Progenitor cell of endocrine pancreas (in vitro differentiated cells): ENCODE measurements at regions not wholly inside any gene's neighbourhood (a gene's known extent, or its start where the extent isn't known, plus 50 kb on each side); places are given as distances from the start of the nearest gene placed in this dataset.

Source experiments
- DNase-seq: peaks from one replicate; pipeline ENCODE4 v3.0.0; 2021; ENCODE audit warnings: low spot score; ENCODE audit not compliant: unreplicated experiment
- H3K27ac Mint-ChIP-seq: 2 replicates; pipeline ENCODE4 v1.8.0; 2021; ENCODE audit warnings: mild to moderate bottlenecking, moderate library complexity, mixed read lengths
- H3K27me3 Mint-ChIP-seq: 2 replicates; pipeline ENCODE4 v1.8.0; 2021; ENCODE audit warnings: mixed read lengths
- H3K36me3 Mint-ChIP-seq: 2 replicates; pipeline ENCODE4 v1.8.0; 2022; ENCODE audit warnings: mixed read lengths; ENCODE audit not compliant: insufficient read depth
- H3K4me1 Mint-ChIP-seq: 2 replicates; pipeline ENCODE4 v1.8.0; 2021; ENCODE audit warnings: low read depth, mixed read lengths
- H3K4me3 Mint-ChIP-seq: 2 replicates; pipeline ENCODE4 v1.8.0; 2021; ENCODE audit warnings: low read depth, mild to moderate bottlenecking, moderate library complexity, mixed read lengths
- H3K9me3 Mint-ChIP-seq: 2 replicates; pipeline ENCODE4 v1.8.0; 2021; ENCODE audit warnings: low read depth, mixed read lengths
- TF ChIP-seq, protein P1 (sequence below): fragments of 200-600 bp; sonication (generic); IDR thresholded peaks from one replicate; pipeline ENCODE4 v1.5.0; 2021; ENCODE audit warnings: antibody characterized with exemption, mild to moderate bottlenecking; ENCODE audit not compliant: unreplicated experiment

DNA sequence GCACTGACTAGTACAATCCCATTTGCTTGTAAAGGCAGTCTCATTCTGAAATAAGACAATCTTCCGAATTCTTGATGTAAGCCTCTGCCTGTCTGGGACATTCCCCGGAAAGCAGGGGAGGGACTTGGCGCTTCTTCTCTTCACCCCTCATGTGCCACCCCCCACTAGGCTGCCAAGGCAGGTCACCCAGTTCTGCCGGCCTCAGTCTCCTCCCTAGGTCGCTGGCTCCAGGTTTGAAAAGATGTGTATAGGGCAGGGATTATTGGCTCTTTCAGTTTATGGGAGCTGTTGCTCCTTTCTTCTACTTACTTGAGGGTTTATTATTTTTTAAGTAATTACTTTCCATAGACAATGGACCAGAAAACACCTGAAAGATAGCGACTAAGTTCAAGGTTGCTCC, 158.1 kb upstream of the RPS6KA2 start:
- Mint-ChIP-seq H3K27me3 (no peaks in the 10 kb centered on the region), H3K4me1 (no peaks in the 10 kb centered on the region), H3K4me3 (no peak overlapping the region), H3K9me3 (no peaks in the 10 kb centered on the region), H3K27ac (no peak overlapping the region), H3K36me3 (no peaks in the 10 kb centered on the region)
- no peak for DNase-seq
- TF ChIP-seq, protein P1, sequence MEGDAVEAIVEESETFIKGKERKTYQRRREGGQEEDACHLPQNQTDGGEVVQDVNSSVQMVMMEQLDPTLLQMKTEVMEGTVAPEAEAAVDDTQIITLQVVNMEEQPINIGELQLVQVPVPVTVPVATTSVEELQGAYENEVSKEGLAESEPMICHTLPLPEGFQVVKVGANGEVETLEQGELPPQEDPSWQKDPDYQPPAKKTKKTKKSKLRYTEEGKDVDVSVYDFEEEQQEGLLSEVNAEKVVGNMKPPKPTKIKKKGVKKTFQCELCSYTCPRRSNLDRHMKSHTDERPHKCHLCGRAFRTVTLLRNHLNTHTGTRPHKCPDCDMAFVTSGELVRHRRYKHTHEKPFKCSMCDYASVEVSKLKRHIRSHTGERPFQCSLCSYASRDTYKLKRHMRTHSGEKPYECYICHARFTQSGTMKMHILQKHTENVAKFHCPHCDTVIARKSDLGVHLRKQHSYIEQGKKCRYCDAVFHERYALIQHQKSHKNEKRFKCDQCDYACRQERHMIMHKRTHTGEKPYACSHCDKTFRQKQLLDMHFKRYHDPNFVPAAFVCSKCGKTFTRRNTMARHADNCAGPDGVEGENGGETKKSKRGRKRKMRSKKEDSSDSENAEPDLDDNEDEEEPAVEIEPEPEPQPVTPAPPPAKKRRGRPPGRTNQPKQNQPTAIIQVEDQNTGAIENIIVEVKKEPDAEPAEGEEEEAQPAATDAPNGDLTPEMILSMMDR = no peak

DNA sequence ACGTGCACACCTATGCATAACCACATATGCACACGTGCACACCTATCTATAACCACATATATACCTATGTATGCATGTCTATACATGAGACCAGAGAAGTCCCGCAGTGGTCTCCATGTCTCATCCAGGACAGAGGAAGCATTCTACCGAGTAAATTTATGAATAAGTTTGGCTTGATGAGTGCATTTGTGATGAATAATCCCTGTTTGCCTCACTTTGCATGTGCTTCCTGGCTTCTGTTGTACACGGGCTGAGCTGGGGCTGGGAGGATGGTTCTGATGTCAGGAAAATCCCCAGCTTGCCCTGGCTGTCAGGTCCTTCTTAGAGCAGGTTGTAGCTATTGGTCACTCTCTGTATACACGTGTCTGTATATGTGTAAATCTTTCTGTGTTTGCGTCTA, 157.6 kb upstream of the RPS6KA2 start:
- Mint-ChIP-seq H3K27ac (no peak overlapping the region), H3K9me3 (no peaks in the 10 kb centered on the region), H3K4me1 (no peaks in the 10 kb centered on the region), H3K27me3 (no peaks in the 10 kb centered on the region), H3K4me3 (no peak overlapping the region), H3K36me3 (no peaks in the 10 kb centered on the region)
- DNase-seq = no peak
- TF ChIP-seq, protein P1 = no peak

DNA sequence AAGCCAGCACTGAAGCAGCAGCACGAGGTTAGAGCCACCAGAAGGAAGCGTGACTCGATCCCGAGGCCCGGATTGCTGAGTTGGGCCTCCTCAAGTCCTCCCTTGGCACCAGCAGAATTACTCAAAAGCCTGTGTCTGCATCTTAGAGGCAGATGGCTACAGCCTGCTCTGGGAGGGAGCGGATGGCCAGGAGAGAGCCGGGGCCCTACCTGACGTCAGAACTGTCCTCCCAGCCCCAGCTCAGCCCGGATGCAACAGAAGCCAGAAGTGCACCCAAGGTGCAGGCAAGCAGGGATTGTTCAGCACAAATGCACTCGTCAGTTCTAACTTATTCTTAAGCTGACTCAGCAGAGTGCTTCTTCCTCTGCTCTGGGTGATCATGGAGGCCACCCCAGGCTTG, 155.5 kb upstream of the RPS6KA2 start:
- Mint-ChIP-seq H3K9me3 (no peaks in the 10 kb centered on the region), H3K36me3 (no peaks in the 10 kb centered on the region), H3K4me3 (no peak overlapping the region), H3K27ac (no peak overlapping the region), H3K4me1 (no peaks in the 10 kb centered on the region), H3K27me3 (no peaks in the 10 kb centered on the region)
- DNase-seq = no peak
- TF ChIP-seq, protein P1 = no peak

DNA sequence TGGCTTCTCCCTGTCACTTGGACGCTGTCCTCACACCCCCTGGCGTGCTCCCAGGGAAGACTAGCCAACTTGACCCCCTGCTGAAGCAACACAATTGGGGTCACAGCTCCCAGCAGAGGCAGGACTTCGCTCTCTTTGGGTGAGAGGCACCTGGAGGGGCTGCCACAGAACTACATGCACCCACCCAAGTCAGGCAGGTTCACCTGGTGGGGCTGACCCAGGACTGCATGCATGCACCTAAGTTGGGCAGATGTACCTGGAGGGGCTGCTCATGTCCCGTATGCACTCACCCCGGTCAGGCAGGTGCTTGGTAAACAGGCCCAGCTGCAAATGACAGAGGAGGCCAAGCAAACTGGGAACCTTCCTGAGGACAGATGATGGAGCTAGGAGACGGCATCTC, 154.3 kb upstream of the RPS6KA2 start:
- H3K4me3 Mint-ChIP-seq = no peak overlapping the region
- no peak for DNase-seq
- H3K27ac Mint-ChIP-seq = no peak overlapping the region
- H3K9me3 Mint-ChIP-seq = no peaks in the 10 kb centered on the region
- no peaks in the 10 kb centered on the region for H3K36me3 Mint-ChIP-seq
- H3K27me3 Mint-ChIP-seq = peaks cover 5% of the 10 kb centered on the region
- no peaks in the 10 kb centered on the region for H3K4me1 Mint-ChIP-seq
- TF ChIP-seq, protein P1 = no peak

DNA sequence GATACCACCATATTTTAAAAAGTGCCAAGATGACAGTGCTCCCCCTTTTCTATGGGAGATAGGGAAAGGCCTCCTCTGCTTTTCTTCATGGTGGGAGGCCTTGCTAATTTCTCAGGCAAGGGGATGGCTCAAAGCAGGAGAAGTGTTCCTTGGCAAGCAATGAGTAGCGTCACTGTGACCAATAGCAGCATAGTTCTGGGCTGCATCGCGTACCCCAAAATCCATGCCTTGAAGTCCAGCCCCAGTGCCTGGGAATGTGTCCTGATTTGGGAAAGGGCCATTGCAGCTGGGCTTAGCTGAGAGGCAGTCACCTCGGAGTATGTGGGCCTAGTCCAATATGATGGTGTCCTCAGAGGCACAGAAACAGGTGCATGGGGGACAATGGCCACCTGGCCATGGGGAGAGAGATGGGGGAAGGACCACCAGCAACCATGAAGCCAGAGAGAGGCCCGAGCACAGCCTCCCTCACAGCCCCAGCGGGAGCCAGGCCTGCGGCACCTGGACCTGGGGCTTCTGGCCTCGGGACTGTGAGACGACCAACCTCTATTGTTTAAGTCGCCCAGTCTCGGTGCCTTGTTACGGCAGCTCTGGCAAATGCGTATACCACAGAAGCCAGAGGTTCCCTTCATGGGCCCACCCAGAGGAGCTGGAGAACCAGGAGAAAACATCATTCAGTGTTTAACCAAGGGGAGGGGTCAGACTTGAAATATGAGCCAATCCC, 153.1 kb upstream of the RPS6KA2 start:
- no peak for DNase-seq
- Mint-ChIP-seq H3K4me1 (no peaks in the 10 kb centered on the region), H3K27me3 (peaks cover 12% of the 10 kb centered on the region), H3K36me3 (no peaks in the 10 kb centered on the region), H3K4me3 (no peak overlapping the region), H3K9me3 (no peaks in the 10 kb centered on the region), H3K27ac (no peak overlapping the region)
- TF ChIP-seq, protein P1 = no peak
